DND-41 (cell line): ENCODE measurements at regions not wholly inside any gene's neighbourhood (a gene's known extent, or its start where the extent isn't known, plus 50 kb on each side); places are given as distances from the start of the nearest gene placed in this dataset.

ENCODE experiments used
- EZH2 ChIP-seq: IDR thresholded peaks from 3 replicates; pipeline ENCODE4 v1.6.1; 2012; ENCODE audit warnings: borderline replicate concordance, low read depth, mild to moderate bottlenecking, moderate library complexity, low read length, inconsistent platforms; ENCODE audit not compliant: severe bottlenecking
- TF ChIP-seq, protein P1 (sequence below): IDR thresholded peaks from 2 replicates; pipeline ENCODE4 v1.5.1; 2012; ENCODE audit warnings: borderline replicate concordance, low read length, moderate library complexity, mild to moderate bottlenecking; ENCODE audit not compliant: poor library complexity, severe bottlenecking; ENCODE audit errors: extremely low read depth

GRCh38 chr3:31095255-31095654, 200.8 kb upstream of the GADL1 start:
- TF ChIP-seq, protein P1, sequence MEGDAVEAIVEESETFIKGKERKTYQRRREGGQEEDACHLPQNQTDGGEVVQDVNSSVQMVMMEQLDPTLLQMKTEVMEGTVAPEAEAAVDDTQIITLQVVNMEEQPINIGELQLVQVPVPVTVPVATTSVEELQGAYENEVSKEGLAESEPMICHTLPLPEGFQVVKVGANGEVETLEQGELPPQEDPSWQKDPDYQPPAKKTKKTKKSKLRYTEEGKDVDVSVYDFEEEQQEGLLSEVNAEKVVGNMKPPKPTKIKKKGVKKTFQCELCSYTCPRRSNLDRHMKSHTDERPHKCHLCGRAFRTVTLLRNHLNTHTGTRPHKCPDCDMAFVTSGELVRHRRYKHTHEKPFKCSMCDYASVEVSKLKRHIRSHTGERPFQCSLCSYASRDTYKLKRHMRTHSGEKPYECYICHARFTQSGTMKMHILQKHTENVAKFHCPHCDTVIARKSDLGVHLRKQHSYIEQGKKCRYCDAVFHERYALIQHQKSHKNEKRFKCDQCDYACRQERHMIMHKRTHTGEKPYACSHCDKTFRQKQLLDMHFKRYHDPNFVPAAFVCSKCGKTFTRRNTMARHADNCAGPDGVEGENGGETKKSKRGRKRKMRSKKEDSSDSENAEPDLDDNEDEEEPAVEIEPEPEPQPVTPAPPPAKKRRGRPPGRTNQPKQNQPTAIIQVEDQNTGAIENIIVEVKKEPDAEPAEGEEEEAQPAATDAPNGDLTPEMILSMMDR, result no peak
- TF ChIP-seq EZH2, result no peak
